Panc1 (cell line): ENCODE measurements at regions not wholly inside any gene's neighbourhood (a gene's known extent, or its start where the extent isn't known, plus 50 kb on each side); places are given as distances from the start of the nearest gene placed in this dataset.

ENCODE experiments used
- POLR2AphosphoS5 ChIP-seq: IDR thresholded peaks from 2 replicates; pipeline ENCODE4 v1.6.1; 2012; ENCODE audit warnings: mild to moderate bottlenecking, low read depth, low read length, moderate library complexity
- SIN3A ChIP-seq: IDR thresholded peaks from 2 replicates; pipeline ENCODE4 v1.6.1; 2012; ENCODE audit warnings: low read depth, mild to moderate bottlenecking, low read length, moderate library complexity, borderline replicate concordance; ENCODE audit not compliant: insufficient read depth
- TF ChIP-seq, protein P1 (sequence below): fragments of 450-650 bp; IDR thresholded peaks from 2 replicates; pipeline ENCODE4 v1.5.1; 2017; ENCODE audit warnings: mild to moderate bottlenecking

DNA sequence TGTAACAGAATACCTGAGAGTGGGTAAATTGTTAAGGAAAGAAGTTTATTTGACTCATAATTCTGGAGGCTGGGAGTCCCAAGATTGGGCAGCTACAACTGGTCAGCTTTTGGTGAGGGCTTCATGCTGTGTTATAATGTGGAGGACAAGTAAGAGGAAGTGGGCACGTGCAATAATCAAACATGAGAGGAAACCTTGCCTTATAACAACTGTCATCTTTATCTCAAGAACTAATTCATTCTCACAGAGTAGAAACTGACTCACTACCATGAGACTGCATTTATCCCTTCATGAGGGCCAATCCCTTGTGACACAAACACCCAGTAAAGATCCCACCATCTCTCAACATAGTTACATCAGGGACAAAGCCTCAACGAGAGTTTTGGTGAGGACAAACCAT, 318.1 kb upstream of the NT5C1B start:
- TF ChIP-seq SIN3A (no peak), POLR2AphosphoS5 (no peak)
- TF ChIP-seq, protein P1, sequence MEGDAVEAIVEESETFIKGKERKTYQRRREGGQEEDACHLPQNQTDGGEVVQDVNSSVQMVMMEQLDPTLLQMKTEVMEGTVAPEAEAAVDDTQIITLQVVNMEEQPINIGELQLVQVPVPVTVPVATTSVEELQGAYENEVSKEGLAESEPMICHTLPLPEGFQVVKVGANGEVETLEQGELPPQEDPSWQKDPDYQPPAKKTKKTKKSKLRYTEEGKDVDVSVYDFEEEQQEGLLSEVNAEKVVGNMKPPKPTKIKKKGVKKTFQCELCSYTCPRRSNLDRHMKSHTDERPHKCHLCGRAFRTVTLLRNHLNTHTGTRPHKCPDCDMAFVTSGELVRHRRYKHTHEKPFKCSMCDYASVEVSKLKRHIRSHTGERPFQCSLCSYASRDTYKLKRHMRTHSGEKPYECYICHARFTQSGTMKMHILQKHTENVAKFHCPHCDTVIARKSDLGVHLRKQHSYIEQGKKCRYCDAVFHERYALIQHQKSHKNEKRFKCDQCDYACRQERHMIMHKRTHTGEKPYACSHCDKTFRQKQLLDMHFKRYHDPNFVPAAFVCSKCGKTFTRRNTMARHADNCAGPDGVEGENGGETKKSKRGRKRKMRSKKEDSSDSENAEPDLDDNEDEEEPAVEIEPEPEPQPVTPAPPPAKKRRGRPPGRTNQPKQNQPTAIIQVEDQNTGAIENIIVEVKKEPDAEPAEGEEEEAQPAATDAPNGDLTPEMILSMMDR = no peak
